CD14-positive monocyte (primary cell): ENCODE measurements at regions not wholly inside any gene's neighbourhood (a gene's known extent, or its start where the extent isn't known, plus 50 kb on each side); places are given as distances from the start of the nearest gene placed in this dataset.

Experiments used
- DNase-seq, 3 donors: peaks; one replicate each; pipeline ENCODE4 v3.0.0-alpha.2; 2011 to 2022
- H2AFZ ChIP-seq: 2 replicates; pipeline ENCODE4 v1.6.0; 2012; ENCODE audit warnings: mild to moderate bottlenecking, low read depth, low read length, inconsistent platforms; ENCODE audit not compliant: insufficient read depth, poor library complexity, severe bottlenecking
- H3K27ac ChIP-seq, 2 donors: 1 replicate in 1 of 2; 2 replicates in 1 of 2; pipeline ENCODE4 v1.5.1; 2012 to 2013; ENCODE audit warnings: low read length in 2 of 2, control low read depth in 1 of 2, inconsistent platforms in 1 of 2, low read depth in 1 of 2, mild to moderate bottlenecking in 1 of 2
- H3K27me3 ChIP-seq, 2 donors: one replicate each; pipeline versions ENCODE4 v1.6.0 to v1.6.1; 2011 to 2013; ENCODE audit warnings: low read length in 2 of 2; ENCODE audit not compliant: control insufficient read depth in 2 of 2, insufficient read depth in 2 of 2
- H3K36me3 ChIP-seq, 2 donors: replicated peaks in 1 of 2; 1 replicate in 1 of 2; 2 replicates in 1 of 2; pipeline versions ENCODE4 v1.5.1 to v1.6.1; 2012 to 2013; ENCODE audit warnings: low read length in 2 of 2, control low read depth in 1 of 2, inconsistent platforms in 1 of 2, mild to moderate bottlenecking in 1 of 2; ENCODE audit not compliant: insufficient read depth in 2 of 2, control insufficient read depth in 1 of 2
- H3K4me1 ChIP-seq, 2 donors: 1 replicate in 1 of 2; 2 replicates in 1 of 2; pipeline versions ENCODE4 v1.5.1 to v1.6.1; 2012 to 2013; ENCODE audit warnings: low read length in 2 of 2, control low read depth in 1 of 2, inconsistent platforms in 1 of 2, mild to moderate bottlenecking in 1 of 2, moderate library complexity in 1 of 2; ENCODE audit not compliant: insufficient read depth in 2 of 2, control insufficient read depth in 1 of 2
- H3K4me2 ChIP-seq: replicated peaks from 2 replicates; pipeline ENCODE3; 2012; ENCODE audit warnings: low read length, moderate library complexity, mild to moderate bottlenecking; ENCODE audit not compliant: poor library complexity, severe bottlenecking; ENCODE audit errors: extremely low read depth
- H3K4me3 ChIP-seq, 3 experiments: fragments of 200-600 bp in 1 of 3; sonication (generic) in 1 of 3; replicated peaks in 1 of 3; 1 replicate in 2 of 3; 2 replicates in 1 of 3; pipeline ENCODE4 v1.5.1; 2011 to 2013; ENCODE audit warnings: low read length in 3 of 3, mild to moderate bottlenecking in 3 of 3, control low read depth in 2 of 3, low read depth in 2 of 3, inconsistent platforms in 1 of 3, moderate library complexity in 1 of 3
- H3K79me2 ChIP-seq: 2 replicates; pipeline ENCODE4 v1.6.0; 2012; ENCODE audit warnings: mild to moderate bottlenecking, control low read depth, inconsistent platforms, low read length, moderate library complexity; ENCODE audit not compliant: insufficient read depth
- H3K9ac ChIP-seq: 2 replicates; pipeline ENCODE4 v1.6.0; 2017; ENCODE audit warnings: low read length, mild to moderate bottlenecking; ENCODE audit not compliant: insufficient read depth, poor library complexity, severe bottlenecking
- H3K9me3 ChIP-seq, 2 donors: replicated peaks in 1 of 2; 1 replicate in 1 of 2; 2 replicates in 1 of 2; pipeline versions ENCODE4 v1.5.1 to v1.6.1; 2012 to 2013; ENCODE audit warnings: low read length in 2 of 2, control low read depth in 1 of 2; ENCODE audit not compliant: control insufficient read depth in 1 of 2, insufficient read depth in 1 of 2
- H4K20me1 ChIP-seq: 2 replicates; pipeline ENCODE4 v1.6.0; 2012; ENCODE audit warnings: mild to moderate bottlenecking, low read length, control low read depth, moderate library complexity; ENCODE audit not compliant: insufficient read depth
- H3K27ac Mint-ChIP-seq, 7 donors: one replicate each; pipeline ENCODE4 v1.8.0; 2020; ENCODE audit warnings: mild to moderate bottlenecking in 7 of 7, mixed read lengths in 7 of 7, moderate library complexity in 6 of 7, inconsistent platforms in 2 of 7
- H3K27me3 Mint-ChIP-seq, 3 donors: one replicate each; pipeline ENCODE4 v1.8.0; 2021 to 2022; ENCODE audit warnings: low read depth in 3 of 3, mild to moderate bottlenecking in 3 of 3, mixed read lengths in 3 of 3, moderate library complexity in 3 of 3, inconsistent platforms in 1 of 3
- H3K36me3 Mint-ChIP-seq, 2 donors: one replicate each; pipeline ENCODE4 v1.8.0; 2020; ENCODE audit warnings: mixed read lengths in 2 of 2, inconsistent platforms in 1 of 2, mild to moderate bottlenecking in 1 of 2
- H3K4me1 Mint-ChIP-seq: one replicate; pipeline ENCODE4 v1.8.0; 2020; ENCODE audit warnings: mild to moderate bottlenecking, mixed read lengths
- H3K4me3 Mint-ChIP-seq, 2 donors: one replicate each; pipeline ENCODE4 v1.8.0; 2020; ENCODE audit warnings: mild to moderate bottlenecking in 2 of 2, mixed read lengths in 2 of 2, moderate library complexity in 1 of 2
- H3K9me3 Mint-ChIP-seq, 7 donors: one replicate each; pipeline ENCODE4 v1.8.0; 2020 to 2022; ENCODE audit warnings: mixed read lengths in 7 of 7, mild to moderate bottlenecking in 6 of 7, moderate library complexity in 6 of 7, inconsistent platforms in 2 of 7
- WGBS: methylation state at CpG from one replicate; pipeline ENCODE4 v1.1.5; 2013; ENCODE audit warnings: missing lambda C conversion rate; ENCODE audit not compliant: insufficient coverage; 5-methylcytosine and 5-hydroxymethylcytosine counted together
- intact Hi-C, 2 donors: fragments of 100-400 bp; cut with micrococcal nuclease; formaldehyde crosslinking; loops; one replicate each; pipeline versions ENCODE4 v1.15.0 to v1.15.1; 2023
- TF ChIP-seq, protein P1 (sequence below): fragments of 200-600 bp; IDR thresholded peaks from one replicate; pipeline ENCODE4 v1.8.0; 2022; ENCODE audit warnings: antibody characterized with exemption, mild to moderate bottlenecking

DNA sequence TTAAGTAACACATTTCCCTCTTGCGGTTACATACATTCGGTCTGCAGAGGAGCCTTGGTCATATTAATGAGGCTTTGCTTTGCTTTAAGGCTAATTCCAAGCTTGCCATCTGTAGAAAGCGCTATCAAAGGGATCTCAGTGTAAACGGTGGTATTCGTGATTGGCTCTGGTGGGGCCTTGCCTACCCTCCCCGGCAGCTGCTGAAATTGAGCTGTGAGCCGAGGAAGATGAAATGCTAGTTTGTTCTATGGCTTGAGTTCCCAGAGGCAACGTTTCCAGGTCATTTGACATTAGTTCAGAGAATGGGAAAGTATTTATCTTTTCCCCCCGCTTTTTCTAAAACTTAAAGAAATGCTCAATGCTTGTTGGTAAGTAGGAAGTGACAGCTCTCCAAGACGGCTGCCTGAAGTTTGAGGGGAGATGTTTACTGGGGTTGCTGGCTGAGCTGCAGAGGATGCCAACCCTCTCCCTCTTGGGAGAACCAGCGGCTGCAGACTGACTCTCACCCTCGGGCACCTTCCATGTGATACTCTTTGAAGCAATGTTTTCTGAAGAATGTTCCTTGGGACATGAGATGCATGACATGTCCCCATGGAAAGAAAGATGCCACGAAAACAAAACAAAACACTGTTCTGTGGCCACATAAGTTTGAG is 458.7 kb upstream of the EEF2KMT start:
- no peak overlapping the region for H3K4me3 ChIP-seq
- H3K9me3 ChIP-seq: peaks cover 8 to 20% of the 10 kb centered on the region in 2 donors
- no peaks in the 10 kb centered on the region for H3K79me2 ChIP-seq
- H3K9ac ChIP-seq: no peak overlapping the region
- H3K27me3 ChIP-seq: no peaks in the 10 kb centered on the region
- no peak overlapping the region for H3K4me3 Mint-ChIP-seq
- peaks cover 2% of the 10 kb centered on the region for H3K4me1 Mint-ChIP-seq
- no peak overlapping the region for H2AFZ ChIP-seq
- no peak overlapping the region for H3K4me2 ChIP-seq
- no peak overlapping the region for H3K27ac Mint-ChIP-seq
- TF ChIP-seq, protein P1, sequence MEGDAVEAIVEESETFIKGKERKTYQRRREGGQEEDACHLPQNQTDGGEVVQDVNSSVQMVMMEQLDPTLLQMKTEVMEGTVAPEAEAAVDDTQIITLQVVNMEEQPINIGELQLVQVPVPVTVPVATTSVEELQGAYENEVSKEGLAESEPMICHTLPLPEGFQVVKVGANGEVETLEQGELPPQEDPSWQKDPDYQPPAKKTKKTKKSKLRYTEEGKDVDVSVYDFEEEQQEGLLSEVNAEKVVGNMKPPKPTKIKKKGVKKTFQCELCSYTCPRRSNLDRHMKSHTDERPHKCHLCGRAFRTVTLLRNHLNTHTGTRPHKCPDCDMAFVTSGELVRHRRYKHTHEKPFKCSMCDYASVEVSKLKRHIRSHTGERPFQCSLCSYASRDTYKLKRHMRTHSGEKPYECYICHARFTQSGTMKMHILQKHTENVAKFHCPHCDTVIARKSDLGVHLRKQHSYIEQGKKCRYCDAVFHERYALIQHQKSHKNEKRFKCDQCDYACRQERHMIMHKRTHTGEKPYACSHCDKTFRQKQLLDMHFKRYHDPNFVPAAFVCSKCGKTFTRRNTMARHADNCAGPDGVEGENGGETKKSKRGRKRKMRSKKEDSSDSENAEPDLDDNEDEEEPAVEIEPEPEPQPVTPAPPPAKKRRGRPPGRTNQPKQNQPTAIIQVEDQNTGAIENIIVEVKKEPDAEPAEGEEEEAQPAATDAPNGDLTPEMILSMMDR: no peak
- 98% methylated on average over 6 of the region's 13 CpGs for WGBS
- peaks cover 0 to 3% (median 0%) of the 10 kb centered on the region in 3 donors for H3K27me3 Mint-ChIP-seq
- no peak overlapping the region for H3K27ac ChIP-seq
- DNase-seq: no peak
- H3K36me3 ChIP-seq: no peaks in the 10 kb centered on the region
- no peaks in the 10 kb centered on the region for H4K20me1 ChIP-seq
- H3K9me3 Mint-ChIP-seq: peaks cover 8 to 30% (median 18%) of the 10 kb centered on the region in 7 donors
- no peaks in the 10 kb centered on the region for H3K36me3 Mint-ChIP-seq
- intact Hi-C loops: no loop called here
- H3K4me1 ChIP-seq: no peaks in the 10 kb centered on the region

DNA sequence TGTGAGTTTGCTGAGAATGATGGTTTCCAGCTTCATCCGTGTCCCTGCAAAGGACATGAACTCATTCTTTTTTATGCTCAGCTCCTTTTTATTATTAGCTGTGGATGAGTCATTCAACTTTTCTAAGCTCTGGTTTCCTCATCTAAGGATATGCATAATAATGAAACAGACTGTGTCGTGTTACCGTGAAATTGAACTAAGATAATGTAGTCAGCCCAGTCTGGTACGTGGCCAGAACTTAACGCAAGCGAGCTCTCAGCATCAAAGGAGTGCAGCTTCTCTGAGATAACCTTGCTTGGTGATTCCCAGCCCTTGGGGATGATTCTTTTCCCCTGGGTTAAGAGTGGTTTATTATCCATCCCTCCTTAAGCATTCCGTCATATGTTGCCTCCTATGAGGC is 454.3 kb upstream of the EEF2KMT start:
- no peaks in the 10 kb centered on the region for H3K36me3 Mint-ChIP-seq
- WGBS: 85% methylated on average over 4 of the region's 7 CpGs
- no peaks in the 10 kb centered on the region for H3K4me1 Mint-ChIP-seq
- no peaks in the 10 kb centered on the region for H3K27me3 Mint-ChIP-seq
- no peak overlapping the region for H3K4me3 Mint-ChIP-seq
- TF ChIP-seq, protein P1: no peak
- no peaks in the 10 kb centered on the region for H3K27me3 ChIP-seq
- H4K20me1 ChIP-seq: no peaks in the 10 kb centered on the region
- no peak overlapping the region for H3K4me2 ChIP-seq
- H3K27ac Mint-ChIP-seq: no peak overlapping the region
- H3K79me2 ChIP-seq: no peaks in the 10 kb centered on the region
- no peak overlapping the region for H2AFZ ChIP-seq
- peaks cover 0 to 9% (median 3%) of the 10 kb centered on the region in 7 donors for H3K9me3 Mint-ChIP-seq
- H3K36me3 ChIP-seq: no peaks in the 10 kb centered on the region
- no peaks in the 10 kb centered on the region for H3K4me1 ChIP-seq
- H3K4me3 ChIP-seq: no peak overlapping the region
- no peak overlapping the region for H3K9ac ChIP-seq
- intact Hi-C loops: no loop called here
- DNase-seq: no peak
- no peaks in the 10 kb centered on the region for H3K9me3 ChIP-seq
- H3K27ac ChIP-seq: no peak overlapping the region
